ELF-1 (cell line): ENCODE measurements at regions not wholly inside any gene's neighbourhood (a gene's known extent, or its start where the extent isn't known, plus 50 kb on each side); places are given as distances from the start of the nearest gene placed in this dataset.
"Not testable (repeated sequence)": the region's sequence is repeated elsewhere in the genome, so short reads cannot be mapped to it uniquely, and the experiment has no call there.

Source experiments
- DNase-seq: peaks from one replicate; pipeline ENCODE4 v3.0.0-alpha.2; 2016; ENCODE audit warnings: low read depth, low spot score

DNA sequence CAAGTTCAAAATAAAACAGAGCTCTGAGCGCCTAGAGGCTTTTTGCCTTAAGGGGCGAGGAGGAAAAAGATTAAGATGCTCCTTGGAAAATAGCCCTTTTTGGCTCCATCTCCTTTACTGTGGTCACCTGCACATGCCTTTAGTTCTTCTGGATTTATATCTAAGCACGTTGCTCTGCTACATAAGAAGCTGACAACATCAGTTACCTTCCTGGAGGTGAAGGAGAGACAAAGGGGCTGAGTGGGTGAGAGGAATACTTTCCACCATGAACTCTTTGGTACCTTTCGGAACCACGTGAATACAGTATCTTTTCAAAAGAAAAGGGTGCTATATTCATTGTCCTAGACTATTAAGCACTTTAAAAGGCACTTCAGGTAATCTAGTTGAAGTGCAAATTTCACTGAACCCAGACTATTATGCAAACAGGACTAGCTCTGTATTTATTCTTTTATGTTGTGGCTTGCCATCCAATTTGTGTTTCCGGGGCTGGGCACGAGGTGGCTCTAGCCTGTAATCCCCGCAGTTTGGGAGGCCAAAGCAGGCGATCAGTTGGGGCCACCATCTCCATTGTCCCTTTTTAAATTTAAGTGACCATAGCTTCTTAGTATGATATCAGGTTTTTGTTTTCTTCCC, 201.5 kb downstream of the TM9SF2 start:
- DNase-seq, result no peak

- no peak for DNase-seq
Measured at GRCh38 chr13:99700468-99700867, 199.2 kb downstream of the TM9SF2 start.

- DNase-seq, result no peak
Measured at GRCh38 chr13:99698816-99699099, 197.5 kb downstream of the TM9SF2 start.

DNA sequence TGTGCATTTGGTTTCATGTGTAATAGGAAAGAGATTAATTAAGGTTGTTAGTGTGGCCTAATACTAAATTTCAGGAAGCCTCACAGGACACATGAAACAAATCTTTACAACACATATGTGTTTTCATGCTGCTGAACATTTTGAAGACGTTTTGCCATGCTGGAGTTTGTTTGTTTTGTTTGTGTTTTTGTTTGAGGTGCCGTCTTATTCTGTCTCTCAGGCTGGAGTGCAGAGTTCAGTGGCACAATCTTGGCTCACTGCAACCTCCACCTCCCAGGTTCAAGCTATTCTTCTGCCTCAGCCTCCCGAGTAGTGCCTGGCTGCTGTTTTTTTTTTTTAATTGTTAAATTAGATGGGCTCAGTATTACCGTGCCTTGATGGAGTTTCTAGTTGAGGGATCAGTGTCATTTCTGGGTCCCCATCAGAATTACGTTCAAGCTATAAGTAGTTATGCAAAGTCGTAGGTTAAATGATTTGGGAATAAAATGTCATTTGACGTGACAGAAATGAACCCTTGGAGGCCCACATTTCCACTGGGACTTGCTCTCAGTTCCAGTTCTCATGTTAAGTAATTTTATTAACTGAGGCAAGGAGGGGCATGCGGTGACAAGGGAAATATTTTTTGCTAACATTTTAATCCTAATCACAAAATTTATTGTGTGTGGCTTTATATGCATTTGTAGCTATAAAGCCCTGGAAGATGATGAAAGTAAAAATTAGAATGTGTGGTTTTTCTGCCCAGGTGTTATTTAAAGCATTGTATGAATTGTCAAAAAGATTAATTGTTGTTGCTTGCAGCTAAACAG, 196.9 kb downstream of the TM9SF2 start:
- no peak for DNase-seq

DNA sequence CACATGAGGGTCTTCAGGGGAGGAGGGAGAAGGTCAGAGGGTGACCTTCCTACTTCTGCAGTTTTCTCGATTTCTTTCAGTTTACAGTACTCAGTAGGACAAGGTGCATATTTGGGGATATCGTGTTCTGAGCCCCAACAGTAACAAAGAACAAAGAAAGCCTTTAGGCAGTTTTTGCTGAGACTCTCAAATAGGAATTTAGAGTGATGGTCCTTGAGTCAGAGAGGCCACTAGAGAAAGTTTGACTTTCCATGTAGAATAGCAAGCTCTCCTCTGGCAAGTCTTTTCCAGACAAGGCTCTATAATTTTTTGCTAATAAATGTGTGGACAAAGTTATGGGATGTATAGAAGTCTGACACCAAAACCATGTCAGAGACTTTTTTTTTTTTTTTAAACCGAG, 194.6 kb downstream of the TM9SF2 start:
- DNase-seq, result no peak

- DNase-seq, result peak; percentile 46
Measured at GRCh38 chr13:99693852-99694611, 192.8 kb downstream of the TM9SF2 start.

DNA sequence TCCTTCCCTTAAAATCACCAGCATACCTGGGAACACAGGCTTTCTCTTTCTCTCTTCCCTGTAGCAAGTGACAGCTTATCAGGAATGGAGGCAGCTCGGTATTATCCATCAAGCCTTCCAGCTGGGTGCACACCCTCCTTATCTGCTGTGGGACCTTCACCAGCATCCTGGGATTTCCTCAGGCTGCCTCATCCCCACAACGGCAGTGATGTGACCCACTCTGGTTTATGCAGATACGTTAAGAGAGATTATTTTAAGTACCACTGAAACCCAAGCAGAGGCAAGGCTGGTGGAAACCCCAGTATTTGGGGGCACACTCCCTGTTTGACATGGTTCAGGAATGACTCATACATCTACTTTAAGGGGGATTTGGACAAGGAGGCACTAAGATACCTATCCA, 192.1 kb downstream of the TM9SF2 start:
- no peak for DNase-seq

GRCh38 chr13:99692854-99693253, 191.6 kb downstream of the TM9SF2 start:
- DNase-seq, result no peak

GRCh38 chr13:99691552-99691951, 190.3 kb downstream of the TM9SF2 start:
- DNase-seq, result no peak

DNA sequence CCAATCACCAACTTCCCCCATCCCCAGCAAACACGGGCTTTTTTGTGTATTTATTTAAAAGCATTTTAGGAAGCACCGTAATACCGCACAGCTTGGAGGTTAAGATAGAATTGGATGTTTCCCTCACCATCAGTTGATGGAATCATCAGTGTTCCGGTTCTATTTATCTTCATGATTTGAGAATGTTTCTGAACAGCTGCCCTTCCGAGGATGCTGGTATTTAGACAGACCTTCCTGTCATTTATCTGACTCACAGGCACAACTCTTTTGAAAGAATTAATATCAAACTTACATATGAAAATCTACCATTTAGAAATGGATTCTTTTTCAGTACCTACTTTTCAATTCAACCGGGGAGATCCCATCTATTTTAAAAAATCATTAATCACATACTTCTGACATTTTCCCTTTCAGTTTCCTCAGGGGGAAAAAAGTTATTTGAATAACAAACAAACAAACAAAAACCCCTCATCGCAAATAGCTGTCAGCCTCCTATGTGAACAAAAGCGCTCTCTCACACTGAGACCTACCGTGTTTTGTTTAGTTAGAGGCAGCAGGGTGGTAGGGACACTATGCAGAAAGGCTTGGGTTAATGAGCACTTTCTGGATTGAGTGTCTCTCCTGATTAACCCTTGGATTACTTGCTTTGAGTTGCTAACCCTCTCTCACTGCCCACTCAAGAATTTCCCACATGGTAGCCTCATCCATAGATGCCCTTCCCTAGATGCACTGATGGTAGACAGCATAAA, 189.3 kb downstream of the TM9SF2 start:
- peak; percentile 43 for DNase-seq

DNA sequence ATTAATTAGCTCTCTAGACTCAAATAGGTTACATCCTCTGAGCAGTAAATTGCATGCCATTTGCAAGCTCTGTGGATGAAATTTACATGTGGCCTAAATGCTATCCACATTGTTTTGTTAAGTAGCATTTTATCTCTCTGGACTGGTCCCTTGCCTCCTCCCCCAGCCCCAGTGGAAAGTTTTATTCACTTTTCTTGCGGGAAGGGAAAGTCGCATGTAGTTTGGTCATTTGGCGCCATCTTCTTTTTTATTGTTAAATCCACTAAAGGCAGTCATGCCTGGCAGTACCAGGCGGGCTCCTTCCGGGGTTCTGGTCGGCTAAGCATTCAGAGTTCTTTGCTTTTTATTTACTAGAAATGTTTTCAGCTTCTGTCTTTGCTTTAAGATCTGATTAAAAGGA, 188.7 kb downstream of the TM9SF2 start:
- no peak for DNase-seq

GRCh38 chr13:99688776-99689175, 187.5 kb downstream of the TM9SF2 start:
- no peak for DNase-seq

DNA sequence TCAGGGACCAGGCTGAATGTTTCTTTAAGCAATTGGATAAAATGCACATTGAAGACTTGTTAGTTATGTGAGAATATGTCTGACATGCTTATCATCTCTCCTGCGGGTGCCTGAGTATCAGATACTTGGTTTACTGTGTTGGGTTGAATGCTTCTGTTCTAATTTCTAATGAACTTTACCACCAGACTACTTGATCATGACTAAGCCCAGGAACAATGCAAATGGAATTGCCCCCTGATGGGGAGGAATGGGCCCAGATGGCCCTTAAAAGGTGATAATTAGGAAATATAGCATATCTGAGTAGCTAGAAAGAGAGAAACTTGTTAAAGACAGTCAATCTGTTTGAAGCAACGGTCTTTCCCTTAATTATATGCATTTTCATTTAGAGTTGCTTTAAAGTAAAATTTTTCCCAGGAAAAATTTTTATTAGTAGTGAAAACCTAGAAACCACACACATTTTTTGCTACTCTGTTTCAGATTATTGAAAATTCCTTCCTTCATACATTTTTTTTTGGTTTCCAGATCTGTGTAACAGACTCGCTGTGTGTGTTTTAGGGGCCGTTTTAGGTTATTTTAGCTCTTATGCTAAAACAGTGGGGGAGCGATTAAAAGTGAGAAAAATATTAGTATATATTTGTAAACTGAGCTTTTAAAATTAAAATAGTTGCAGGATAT, 186.6 kb downstream of the TM9SF2 start:
- no peak for DNase-seq

DNA sequence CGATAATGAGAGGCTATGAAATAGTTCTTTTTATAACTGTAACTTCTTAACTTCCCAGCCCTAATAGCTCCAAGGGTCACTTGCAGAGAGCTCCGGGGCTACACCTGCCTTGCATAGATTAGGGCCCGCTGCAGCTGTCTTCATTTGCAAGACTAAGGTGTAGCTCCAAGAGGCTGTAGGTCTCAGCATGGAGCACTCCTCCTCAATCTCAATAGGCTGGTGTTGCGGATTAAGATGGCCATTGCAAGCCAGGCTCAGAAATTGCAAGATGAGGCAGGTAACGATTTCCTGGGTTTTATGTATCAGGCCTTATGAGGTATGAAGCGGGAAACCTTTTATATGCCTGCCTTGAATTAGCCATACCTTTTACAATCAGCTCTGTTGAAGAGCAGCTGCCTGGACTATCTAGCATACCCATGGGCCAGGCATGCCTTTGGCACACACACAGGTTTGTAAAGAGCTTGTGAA, 185.7 kb downstream of the TM9SF2 start:
- peak; percentile 82 for DNase-seq

GRCh38 chr13:99686157-99686572, 184.9 kb downstream of the TM9SF2 start:
- DNase-seq, result peak; percentile 69

DNA sequence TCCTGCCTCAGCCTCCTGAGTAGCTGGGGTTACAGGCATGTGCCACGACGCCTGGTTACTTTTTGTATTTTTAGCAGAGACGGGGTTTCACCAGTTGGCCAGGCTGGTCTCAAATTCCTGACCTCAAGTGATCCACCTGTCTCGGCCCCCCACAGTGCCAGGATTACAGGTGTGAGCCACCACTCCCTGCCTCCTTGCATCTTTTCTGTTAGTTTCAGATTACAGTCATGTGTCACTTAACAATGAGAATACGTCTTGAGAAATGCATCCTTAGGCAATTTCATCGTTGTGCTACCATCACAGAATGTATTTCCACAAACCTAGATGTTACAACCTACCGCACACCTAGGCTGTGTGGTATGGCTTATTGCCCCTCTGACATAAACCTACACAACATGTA, 180.4 kb downstream of the TM9SF2 start:
- no peak for DNase-seq

- no peak for DNase-seq
Measured at GRCh38 chr13:99677116-99677951, 176.1 kb downstream of the TM9SF2 start.

DNA sequence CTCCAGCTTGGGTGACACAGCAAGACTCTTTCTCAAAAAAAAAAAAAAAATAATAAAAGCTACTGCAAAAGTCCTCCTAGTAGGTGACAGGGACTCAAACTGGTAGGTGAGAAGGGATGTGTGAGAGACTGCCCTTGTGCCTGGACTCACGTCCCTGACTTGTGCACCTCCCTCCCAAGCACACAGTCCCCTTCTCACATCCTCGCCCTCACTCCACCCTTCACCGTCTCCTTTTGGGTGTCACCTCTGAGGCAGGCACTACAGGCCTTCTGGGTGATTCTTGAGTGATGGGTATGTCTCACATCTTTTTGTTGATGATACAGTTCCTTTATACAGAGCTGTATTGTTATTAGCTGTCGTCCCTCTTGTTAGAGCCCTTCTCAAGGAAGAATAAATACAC, 170.5 kb downstream of the TM9SF2 start:
- no peak for DNase-seq

GRCh38 chr13:99669096-99669495, 167.8 kb downstream of the TM9SF2 start:
- DNase-seq, result not testable (repeated sequence)

DNA sequence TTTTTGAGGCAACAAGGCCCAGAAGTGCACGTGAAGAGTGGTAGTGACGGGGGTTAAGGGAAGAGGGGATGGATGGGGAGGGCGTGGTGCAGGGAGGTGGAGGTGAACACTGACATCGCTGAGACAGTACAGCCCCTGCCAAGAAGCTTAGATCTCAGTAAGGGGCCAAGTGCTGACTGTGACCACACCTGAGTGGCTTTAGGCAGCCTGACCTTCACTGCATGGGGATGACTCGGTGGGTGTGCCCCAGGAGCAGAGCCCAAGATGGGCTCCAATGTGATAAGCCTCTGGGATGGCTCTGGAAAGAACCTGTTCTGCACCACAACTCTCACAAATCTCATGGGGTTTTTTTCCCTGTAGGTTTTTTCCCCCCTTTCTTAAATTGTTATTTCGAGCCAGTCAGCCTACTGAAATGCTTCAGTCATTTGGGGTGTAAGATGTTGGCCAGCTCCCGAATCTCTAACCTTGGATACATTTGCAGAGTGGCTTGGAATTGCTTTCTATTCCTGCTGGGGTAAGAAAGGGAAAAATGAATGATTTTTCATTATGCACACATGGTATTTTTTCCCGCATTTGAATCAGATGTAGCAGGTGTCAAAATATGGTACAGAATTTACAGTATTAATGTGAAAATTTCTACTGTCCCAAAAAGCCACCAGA, 165.0 kb downstream of the TM9SF2 start:
- no peak for DNase-seq
